NCI-H345 treated with DMSO at 0.1 percent for 48 hours (cell line): ENCODE measurements at regions not wholly inside any gene's neighbourhood (a gene's known extent, or its start where the extent isn't known, plus 50 kb on each side); places are given as distances from the start of the nearest gene placed in this dataset.
A peak's percentile ranks its signal among the peaks of the same experiment; 100 is the strongest.

Source experiments
- DNase-seq: peaks from one replicate; lab custom pipeline; 2025; ENCODE audit not compliant: unreplicated experiment; lab: John Stamatoyannopoulos, UW

GRCh38 chr14:49971156-49972130 is 78.6 kb downstream of the ARF6 start:
- DNase-seq = no peak

DNA sequence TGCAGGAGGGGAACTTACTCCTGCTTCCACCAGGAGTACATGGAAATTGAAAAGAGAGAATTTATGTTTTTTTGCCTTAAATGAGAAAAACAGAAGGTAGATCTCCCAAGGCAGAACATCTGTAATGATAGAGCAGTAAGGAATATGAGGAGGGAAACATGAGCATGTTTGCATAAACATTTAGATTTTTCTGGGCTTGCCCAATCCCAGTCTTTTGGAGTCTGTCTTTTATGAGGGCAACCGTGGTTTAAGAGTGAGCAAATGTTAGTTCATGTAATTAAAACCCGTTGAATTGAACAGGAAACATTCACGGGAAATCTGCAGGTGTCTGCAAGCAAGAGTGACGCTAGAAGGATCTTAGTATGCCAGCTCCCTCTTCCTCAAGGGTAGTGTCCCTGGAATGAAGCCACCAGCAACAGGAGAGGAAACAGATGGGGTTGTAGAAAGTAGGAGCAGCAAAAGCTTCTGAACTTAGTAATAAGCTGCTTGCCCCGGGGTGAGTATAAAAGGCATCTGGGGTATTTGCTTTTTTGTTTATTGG is 79.3 kb downstream of the ARF6 start:
- peak; percentile 24 for DNase-seq

DNA sequence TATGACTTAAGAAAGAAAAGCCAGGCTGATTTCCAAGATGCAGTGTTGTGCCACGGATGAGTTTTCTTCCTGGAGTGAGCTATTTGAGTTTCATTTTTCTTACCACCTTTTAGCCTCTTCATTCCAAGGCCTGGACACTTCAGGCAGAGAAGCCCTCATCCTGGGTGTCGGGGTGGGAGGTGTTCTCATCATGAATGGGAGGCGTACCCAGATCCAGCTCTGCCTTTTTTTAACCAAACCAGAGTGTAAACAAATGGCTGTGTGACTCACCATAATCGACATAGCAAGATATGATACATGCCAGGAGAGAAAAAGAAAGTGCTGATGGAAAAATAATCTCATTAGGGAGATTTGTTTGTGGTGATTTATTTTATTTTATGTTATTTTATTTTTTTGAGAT is 79.9 kb downstream of the ARF6 start:
- peak; percentile 7 for DNase-seq

- no peak for DNase-seq
Measured at GRCh38 chr14:49975276-49975675, 82.4 kb downstream of the ARF6 start.

DNA sequence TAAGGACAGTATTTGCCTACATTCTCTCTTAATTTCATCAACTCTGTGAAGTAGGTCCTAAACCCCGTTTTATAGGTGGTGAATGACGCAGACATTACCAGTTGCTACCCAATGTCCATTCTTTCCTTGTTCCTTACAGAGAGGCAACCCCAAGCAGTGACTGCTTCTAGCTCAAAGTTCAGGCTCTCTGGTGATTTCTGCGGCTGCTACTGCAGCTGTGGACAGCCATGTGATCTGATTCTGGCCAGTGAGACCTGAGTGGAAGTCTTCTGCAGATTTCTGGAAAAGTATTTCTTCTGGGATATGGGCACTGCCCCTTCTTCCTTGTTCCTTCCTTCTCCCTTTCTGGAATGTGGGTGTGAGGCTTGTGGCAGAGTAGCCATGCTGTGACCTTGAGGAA is 82.9 kb downstream of the ARF6 start:
- no peak for DNase-seq

- DNase-seq = no peak
Measured at GRCh38 chr14:49977126-49977841, 84.4 kb downstream of the ARF6 start.

DNA sequence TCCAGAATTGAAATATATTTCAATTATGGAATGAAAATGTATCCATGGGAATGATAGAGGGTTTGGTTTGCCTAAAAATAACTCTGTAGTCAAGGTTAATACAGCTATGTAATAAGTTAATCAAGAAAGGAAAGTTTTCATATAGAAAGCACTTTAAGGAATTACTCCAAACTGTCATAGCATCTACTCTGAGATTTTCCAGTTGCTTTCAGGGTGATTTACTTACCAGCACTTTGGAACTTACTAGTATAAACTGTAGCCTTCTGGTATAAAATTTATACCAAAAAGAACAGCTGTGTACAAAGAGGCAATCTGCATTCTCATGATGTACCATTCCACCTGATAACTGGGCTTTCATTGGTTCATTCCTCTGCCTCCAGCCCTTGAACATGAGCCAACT is 87.1 kb downstream of the ARF6 start:
- DNase-seq = no peak

GRCh38 chr14:49982082-49982481 is 89.2 kb downstream of the ARF6 start:
- no peak for DNase-seq

- DNase-seq = no peak
Measured at GRCh38 chr14:49982501-49982951, 89.6 kb downstream of the ARF6 start.

DNA sequence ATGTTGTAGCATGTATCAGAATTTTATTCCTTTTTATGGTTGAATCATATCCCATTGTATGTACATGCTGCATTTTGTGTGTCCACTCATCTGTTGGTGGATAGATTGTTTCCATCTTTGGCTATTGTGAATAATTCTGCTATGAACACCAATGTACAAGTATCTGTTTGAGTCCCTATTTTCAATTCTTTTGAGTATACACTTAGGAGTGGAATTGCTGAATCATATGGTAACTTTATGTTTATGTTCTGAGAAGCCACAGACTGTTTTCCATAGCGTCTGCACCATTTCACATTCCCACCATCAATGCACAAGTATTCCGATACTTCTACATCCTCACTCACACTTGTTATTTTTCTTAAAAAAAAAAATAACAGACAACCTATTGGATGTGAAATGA is 91.5 kb downstream of the ARF6 start:
- DNase-seq = no peak

GRCh38 chr14:49986343-49987014 is 93.6 kb downstream of the ARF6 start:
- no peak for DNase-seq

- DNase-seq = no peak
Measured at GRCh38 chr14:49988080-49988990, 95.5 kb downstream of the ARF6 start.

DNA sequence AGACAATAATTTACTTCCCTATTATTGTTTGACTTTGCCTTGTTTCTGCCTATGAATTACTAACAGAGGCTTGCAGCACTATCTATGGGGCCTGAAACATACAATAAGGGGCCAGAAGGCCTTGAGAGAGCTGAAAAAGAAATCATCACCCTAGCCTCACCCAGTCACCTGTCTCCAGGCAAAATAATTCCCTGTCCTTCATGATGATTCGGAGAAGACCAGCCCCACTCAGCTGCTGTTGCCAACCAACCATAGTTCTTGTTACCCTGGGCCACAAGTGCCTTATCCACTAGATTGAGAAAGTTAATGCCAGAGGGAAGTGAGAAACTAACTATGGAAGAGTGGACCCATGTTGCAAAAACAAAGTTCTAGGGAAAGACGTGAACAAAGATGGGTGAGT is 97.1 kb downstream of the ARF6 start:
- DNase-seq = no peak

- DNase-seq = no peak
Measured at GRCh38 chr14:49991491-49991890, 98.6 kb downstream of the ARF6 start.

GRCh38 chr14:49992036-49992435 is 99.2 kb downstream of the ARF6 start:
- no peak for DNase-seq

DNA sequence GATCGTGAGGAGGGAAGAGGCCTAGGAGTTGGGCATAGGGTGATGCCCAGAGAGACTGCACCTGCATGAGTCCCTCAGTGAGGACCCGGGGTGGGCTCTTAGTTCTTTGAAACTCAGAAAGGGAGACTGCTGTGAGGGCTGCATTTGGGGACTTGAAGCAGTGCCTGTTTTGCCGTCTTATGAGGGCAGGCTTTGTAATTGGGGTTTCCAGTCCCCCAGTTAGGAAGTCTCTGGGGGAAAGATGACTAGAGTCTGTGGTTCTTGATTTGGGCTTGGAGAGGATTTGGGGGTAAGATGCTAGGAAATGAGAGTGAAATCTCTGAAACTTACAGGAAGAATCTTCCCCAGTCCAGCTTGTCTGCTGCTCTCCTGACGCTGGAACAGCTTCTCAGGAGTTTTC is 99.6 kb downstream of the ARF6 start:
- no peak for DNase-seq

- DNase-seq = no peak
Measured at GRCh38 chr14:49992901-49993339, 100.0 kb downstream of the ARF6 start.

DNA sequence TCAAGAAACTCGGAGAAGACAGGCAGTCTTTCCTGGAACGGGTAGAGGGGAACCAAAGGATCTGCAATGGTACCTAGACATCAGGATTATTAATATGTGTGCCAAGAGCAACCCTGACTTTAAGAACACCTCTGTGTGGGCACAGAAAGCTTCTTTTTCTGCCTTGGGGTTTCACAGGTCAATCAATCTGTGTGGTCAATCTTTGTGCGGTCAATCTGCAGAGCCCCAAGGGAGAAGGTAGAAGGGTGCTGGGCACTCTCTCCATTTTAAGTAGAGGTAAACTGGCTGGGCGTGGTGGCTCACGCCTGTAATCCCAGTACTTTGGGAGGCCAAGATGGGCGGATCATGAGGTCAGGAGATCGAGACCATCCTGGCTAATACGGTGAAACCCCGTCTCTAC is 100.7 kb downstream of the ARF6 start:
- DNase-seq = no peak

GRCh38 chr14:49994951-49995561 is 102.2 kb downstream of the ARF6 start:
- no peak for DNase-seq

- no peak for DNase-seq
Measured at GRCh38 chr14:49997991-49998390, 105.1 kb downstream of the ARF6 start.
